ENCODE measurements at regions not wholly inside any gene's neighbourhood (a gene's known extent, or its start where the extent isn't known, plus 50 kb on each side); places are given as distances from the start of the nearest gene placed in this dataset.

- TF ChIP-seq CTCF (IDR thresholded peaks at IDR 0.05) (no peak), POLR2A (IDR thresholded peaks at IDR 0.05) (no peak)
Observed at GRCh38 chr1:82640352-82640751, 839.6 kb downstream of the ADGRL2 start.
